ES-I3 (cell line): ENCODE measurements at regions not wholly inside any gene's neighbourhood (a gene's known extent, or its start where the extent isn't known, plus 50 kb on each side); places are given as distances from the start of the nearest gene placed in this dataset.
"Not testable (repeated sequence)": the region's sequence is repeated elsewhere in the genome, so short reads cannot be mapped to it uniquely, and the experiment has no call there.

ENCODE experiments used
- H3K36me3 ChIP-seq: 2 replicates; pipeline ENCODE4 v1.6.1; 2013; ENCODE audit warnings: mild to moderate bottlenecking, low read length, control low read depth, moderate library complexity; ENCODE audit not compliant: insufficient read depth
- H3K4me1 ChIP-seq: 2 replicates; pipeline ENCODE4 v1.6.1; 2013; ENCODE audit warnings: mild to moderate bottlenecking, control low read depth, low read length; ENCODE audit not compliant: insufficient read depth
- H3K9ac ChIP-seq: 2 replicates; pipeline ENCODE4 v1.6.1; 2013; ENCODE audit warnings: low read depth, mild to moderate bottlenecking, low read length, moderate library complexity
- H3K9me3 ChIP-seq: 2 replicates; pipeline ENCODE4 v1.6.1; 2013; ENCODE audit warnings: mild to moderate bottlenecking, low read length, moderate library complexity; ENCODE audit not compliant: control insufficient read depth, insufficient read depth

- no peaks in the 10 kb centered on the region for H3K36me3 ChIP-seq
- no peaks in the 10 kb centered on the region for H3K9me3 ChIP-seq
- no peaks in the 10 kb centered on the region for H3K4me1 ChIP-seq
- H3K9ac ChIP-seq: no peak overlapping the region
Observed at GRCh38 chr2:176934869-176935415, 277.7 kb upstream of the HNRNPA3 start.

DNA sequence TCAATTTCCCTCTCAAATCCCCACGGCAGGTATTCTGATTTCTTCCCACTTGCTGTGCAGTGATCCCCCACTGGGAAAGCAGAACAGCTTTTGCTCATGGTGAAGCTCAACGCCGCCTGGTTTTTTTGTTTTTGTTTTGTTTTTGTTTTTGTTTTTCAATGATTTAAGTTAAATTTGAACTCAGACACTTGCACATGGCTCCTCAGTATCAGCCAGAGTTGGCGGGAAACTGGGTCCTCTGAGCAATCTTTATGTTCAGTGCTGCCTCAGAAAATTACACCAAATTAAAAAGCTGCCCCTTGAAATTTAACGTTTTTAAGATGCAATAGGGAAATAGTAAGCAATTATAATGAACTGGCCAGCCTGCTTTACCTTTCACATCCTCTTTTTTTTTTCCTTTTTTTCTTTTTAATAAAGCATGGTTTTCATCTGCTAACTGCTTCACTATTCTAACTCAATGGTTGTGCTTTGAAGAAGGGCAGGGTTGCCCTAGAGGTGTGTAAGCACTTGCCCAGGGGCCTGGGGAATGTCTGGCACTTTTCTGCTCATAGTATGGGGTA lies 277.0 kb upstream of the HNRNPA3 start:
- no peak overlapping the region for H3K9ac ChIP-seq
- no peaks in the 10 kb centered on the region for H3K36me3 ChIP-seq
- H3K4me1 ChIP-seq: no peaks in the 10 kb centered on the region
- H3K9me3 ChIP-seq: no peaks in the 10 kb centered on the region

DNA sequence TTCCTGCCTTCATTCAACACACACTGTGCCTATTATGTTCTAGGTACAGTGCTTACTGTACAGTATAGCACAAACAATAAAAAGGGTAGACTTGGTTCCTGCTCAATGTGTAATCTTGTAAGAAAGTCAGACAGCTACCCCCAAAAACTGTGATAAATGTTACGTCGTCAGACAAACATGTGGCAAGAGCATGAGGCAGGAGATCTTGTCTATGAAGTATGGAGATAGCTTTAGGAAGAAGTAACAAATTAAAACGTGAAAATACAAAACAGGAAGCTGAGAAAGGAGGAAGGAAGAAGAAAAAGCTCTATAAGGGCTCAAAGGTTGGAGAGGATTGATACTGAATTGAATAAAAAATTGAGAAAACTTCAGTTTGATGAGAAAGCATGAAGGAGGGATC lies 276.2 kb upstream of the HNRNPA3 start:
- Histone ChIP-seq H3K9ac (no peak overlapping the region), H3K9me3 (no peaks in the 10 kb centered on the region), H3K36me3 (no peaks in the 10 kb centered on the region), H3K4me1 (no peaks in the 10 kb centered on the region)

GRCh38 chr2:176944998-176945397 lies 267.6 kb upstream of the HNRNPA3 start:
- Histone ChIP-seq H3K9me3 (no peaks in the 10 kb centered on the region; the same call in 1 of the 2 replicates), H3K4me1 (no peaks in the 10 kb centered on the region), H3K36me3 (no peaks in the 10 kb centered on the region), H3K9ac (no peak overlapping the region)

DNA sequence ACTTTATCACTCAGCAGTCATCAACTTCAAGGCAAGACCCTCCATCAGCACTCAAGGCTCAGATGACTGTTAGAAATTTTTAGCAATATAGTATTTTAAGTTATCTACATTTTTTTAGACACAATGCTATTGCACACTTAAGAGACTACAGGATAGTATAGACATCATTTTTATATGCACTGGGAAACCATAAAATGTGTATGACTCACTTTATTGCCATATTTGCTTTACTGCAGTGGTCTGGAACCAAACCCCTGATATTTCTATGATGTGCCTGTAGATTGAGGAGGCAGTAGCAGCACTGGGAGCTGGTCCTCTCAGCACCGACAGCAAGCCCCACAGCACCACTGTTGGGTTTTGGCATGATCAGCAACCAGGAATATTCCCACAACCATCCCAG lies 264.8 kb upstream of the HNRNPA3 start:
- H3K4me1 ChIP-seq: no peaks in the 10 kb centered on the region
- H3K36me3 ChIP-seq: no peaks in the 10 kb centered on the region
- no peak overlapping the region for H3K9ac ChIP-seq
- no peaks in the 10 kb centered on the region; the same call in 1 of the 2 replicates for H3K9me3 ChIP-seq

GRCh38 chr2:176951218-176951617 lies 261.4 kb upstream of the HNRNPA3 start:
- not testable (repeated sequence) for H3K36me3 ChIP-seq, H3K9me3 ChIP-seq, H3K9ac ChIP-seq, H3K4me1 ChIP-seq

DNA sequence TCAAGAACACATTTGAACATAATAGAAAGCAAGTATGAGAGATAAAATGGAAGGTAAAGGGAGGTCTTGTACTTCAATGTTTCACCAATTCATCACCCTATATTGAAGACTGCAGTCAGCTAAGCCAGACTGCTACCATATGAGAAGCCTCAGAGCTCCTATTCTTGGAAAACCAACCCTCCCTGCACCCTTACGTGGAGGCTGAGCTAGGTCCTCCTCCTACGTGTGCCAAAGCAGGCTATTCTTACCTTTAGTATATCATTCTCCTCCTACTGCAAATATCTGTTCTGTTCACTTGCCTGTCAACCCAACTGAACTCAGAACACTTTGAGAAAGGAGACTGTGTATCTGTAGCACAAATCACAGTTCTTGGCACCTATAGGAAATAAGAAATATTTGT lies 255.8 kb upstream of the HNRNPA3 start:
- no peak overlapping the region for H3K9ac ChIP-seq
- no peaks in the 10 kb centered on the region for H3K36me3 ChIP-seq
- no peaks in the 10 kb centered on the region for H3K4me1 ChIP-seq

DNA sequence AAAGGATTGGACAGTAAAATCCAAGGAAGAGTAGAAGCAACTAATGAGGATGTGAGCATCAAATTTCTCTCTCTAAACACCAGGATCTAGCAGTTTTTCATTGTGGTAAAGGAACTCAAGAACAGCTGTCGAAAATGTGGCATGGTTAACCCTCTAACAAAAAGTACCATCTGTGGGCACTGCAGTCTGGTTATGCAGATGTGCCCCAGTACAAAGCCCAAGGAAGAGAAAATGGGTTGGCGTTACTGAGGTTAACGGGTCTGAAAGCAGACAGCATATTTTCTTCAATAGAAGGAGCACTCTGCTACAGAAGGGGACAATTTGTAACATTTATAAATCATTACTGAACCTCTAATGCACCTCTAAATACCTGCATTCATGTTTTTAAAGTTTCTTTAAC lies 253.0 kb upstream of the HNRNPA3 start:
- no peak overlapping the region for H3K9ac ChIP-seq
- no peaks in the 10 kb centered on the region for H3K36me3 ChIP-seq
- H3K4me1 ChIP-seq: no peaks in the 10 kb centered on the region
- H3K9me3 ChIP-seq: no peaks in the 10 kb centered on the region

More for the DNA sequence above, 255.8 kb upstream of the HNRNPA3 start:
- H3K9me3 ChIP-seq: no peaks in the 10 kb centered on the region

DNA sequence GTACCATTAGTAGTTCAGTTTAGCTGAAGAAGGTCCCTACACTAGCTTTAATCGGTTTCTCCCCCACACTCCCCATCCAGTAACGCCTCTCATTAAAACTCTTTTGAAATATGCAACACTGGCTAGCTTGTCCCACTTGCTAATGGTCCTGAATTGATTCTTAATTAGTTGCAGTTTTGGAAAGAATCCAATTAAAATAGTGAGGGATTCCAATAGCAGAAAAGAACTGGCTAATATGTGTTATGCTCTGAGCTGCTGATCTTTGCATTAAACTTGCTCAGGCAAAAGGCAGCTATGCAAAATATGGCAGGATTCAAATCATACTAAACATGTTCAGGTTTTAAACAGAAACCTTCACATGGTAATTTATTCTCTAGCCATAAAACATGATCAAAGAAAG lies 252.5 kb upstream of the HNRNPA3 start:
- no peak overlapping the region for H3K9ac ChIP-seq
- H3K4me1 ChIP-seq: no peaks in the 10 kb centered on the region
- no peaks in the 10 kb centered on the region for H3K9me3 ChIP-seq
- no peaks in the 10 kb centered on the region for H3K36me3 ChIP-seq

- Histone ChIP-seq H3K9me3 (no peaks in the 10 kb centered on the region), H3K9ac (no peak overlapping the region), H3K36me3 (no peaks in the 10 kb centered on the region), H3K4me1 (no peaks in the 10 kb centered on the region)
Observed at GRCh38 chr2:176960736-176961520, 251.7 kb upstream of the HNRNPA3 start.

DNA sequence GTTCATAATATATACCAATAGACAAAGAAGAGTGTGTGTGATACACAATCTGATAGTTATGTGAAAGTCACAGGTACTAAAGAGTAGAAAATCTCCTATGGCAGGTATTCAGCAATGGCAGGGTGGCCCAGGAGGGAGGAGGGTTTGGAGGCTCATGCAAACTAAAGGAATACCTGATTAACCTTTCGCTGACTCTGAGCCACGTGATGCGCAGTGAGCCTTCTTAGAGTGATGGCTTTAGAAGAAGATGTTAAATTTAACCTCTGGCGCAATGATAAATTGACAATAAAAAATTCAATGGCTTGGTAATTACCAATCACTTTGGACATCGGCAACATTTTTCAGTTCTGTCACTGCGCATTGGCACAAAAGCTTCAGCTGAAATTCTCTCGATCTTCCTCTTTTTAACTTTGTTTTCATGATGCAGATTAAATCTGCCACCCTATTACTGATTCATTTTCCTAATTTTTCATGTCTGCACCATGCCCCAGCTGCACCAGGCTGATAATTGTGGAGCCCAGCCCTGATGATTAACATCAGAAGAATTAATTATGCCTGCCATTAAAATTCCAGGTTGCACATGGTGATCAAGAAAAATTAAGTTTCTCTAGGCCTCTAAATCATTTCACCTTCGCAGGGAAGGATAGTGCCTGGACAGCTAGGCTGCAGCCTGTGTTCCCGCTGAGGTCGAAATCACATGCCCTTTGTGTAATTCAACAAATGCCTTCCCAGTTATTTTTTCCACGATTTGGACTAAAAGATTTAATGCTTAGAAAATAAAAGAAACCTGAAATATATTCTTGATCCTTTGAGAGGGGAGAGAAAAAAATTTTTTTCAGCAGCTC lies 250.6 kb upstream of the HNRNPA3 start:
- H3K4me1 ChIP-seq: no peaks in the 10 kb centered on the region
- H3K9me3 ChIP-seq: no peaks in the 10 kb centered on the region
- no peaks in the 10 kb centered on the region for H3K36me3 ChIP-seq
- H3K9ac ChIP-seq: no peak overlapping the region

GRCh38 chr2:176963568-176964287 lies 248.9 kb upstream of the HNRNPA3 start:
- no peaks in the 10 kb centered on the region for H3K9me3 ChIP-seq
- no peaks in the 10 kb centered on the region for H3K4me1 ChIP-seq
- H3K9ac ChIP-seq: no peak overlapping the region
- H3K36me3 ChIP-seq: no peaks in the 10 kb centered on the region

DNA sequence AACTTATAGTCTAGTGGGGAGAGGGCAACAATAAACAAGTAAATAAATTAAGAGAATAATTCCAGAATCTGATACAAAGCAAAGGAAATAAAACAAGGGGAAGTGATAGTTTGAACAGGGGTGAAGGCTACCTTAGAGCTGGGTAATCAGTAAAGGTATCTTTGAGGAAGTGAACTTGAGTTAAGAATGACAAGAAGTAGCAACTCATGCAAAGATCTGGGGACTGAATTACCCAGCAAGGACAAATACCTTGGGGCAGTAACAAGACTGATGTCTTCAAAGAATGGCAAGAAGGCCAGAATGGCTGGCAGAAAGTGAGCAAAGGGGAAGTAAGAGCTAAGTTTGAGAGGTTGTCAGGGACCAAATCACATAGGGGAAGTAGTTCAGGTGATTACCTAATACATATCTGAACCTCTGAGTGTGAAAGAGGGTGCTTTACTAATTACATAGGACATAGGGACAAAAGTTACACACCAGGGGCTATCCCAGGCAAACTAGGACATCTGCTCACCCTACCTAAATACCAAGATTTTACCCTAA lies 244.6 kb upstream of the HNRNPA3 start:
- H3K4me1 ChIP-seq: no peaks in the 10 kb centered on the region
- no peaks in the 10 kb centered on the region for H3K36me3 ChIP-seq
- H3K9me3 ChIP-seq: no peaks in the 10 kb centered on the region
- no peak overlapping the region for H3K9ac ChIP-seq
